ENCODE measurements at regions not wholly inside any gene's neighbourhood (a gene's known extent, or its start where the extent isn't known, plus 50 kb on each side); places are given as distances from the start of the nearest gene placed in this dataset.

DNA sequence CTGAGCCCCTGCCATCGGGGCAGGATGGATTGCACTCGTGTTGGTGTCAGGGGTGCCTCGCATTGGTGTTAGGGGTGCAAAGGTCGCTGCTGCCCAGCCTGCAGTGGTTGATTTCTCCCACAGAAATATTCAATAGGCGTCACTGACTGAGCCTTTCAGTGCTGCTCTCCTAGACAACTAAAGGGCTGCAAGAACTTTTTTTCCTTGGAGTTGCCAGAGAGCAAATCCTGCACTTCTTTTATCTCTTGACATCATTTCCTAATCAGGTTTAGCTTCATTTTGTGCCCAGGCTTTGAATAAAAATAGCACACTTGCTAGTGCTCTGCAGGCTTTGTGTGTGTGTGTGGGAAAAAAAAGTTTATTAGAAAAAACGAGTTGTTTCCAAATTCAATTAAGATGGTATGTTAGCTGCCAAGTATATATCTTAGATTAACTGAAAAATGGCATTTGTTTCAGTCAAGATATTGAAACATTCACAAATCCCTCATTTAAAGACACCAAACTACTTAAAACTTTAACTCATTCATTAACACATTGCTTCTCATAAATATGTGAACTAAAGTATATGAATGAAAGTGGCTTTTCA is 125.6 kb downstream of the SOCS6 start:
- FAIRE-seq = no peak

DNA sequence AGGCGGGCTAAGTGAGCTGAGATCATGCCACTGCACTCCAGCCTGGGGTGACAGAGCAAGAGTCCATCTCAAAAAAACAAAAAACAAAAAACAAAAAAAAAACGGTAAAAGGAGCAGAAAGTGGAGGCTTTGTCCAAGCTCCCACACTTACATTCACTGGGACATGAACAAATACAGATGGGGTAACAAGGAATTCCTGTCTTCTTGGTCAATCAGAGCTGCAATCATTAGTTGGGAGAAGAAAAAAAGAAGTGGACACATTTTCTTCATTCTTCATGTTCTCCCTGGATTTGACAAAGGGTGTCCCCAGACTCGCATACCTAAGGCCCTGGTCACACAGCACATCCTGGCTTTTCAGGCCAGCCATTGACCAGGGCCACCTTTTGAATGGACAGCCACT is 124.6 kb downstream of the SOCS6 start:
- DNase-seq (ENCODE audit: low spot score) = peak; percentile 45
- H3K36me3 ChIP-seq (replicated peaks in 1 of 2; ENCODE audit: control insufficient read depth in 1 of 2, insufficient read depth in 2 of 2, low read length in 2 of 2) = no peaks in the 10 kb centered on the region
- no TSS peak for BruUV-seq (replicated peaks)
- no peaks in the 10 kb centered on the region for H4K20me1 ChIP-seq (ENCODE audit: insufficient read depth, low read length)
- POLR2A ChIA-PET = interaction anchor here (1.2 to 1.6 kb wide), 2 partner anchors 33 to 37 kb away, joined by 4 to 6 read pairs; no protein-coding TSS in a partner anchor
- no peaks in the 10 kb centered on the region for H3K27me3 ChIP-seq (ENCODE audit: control insufficient read depth in 1 of 2, insufficient read depth in 2 of 2, low read length in 2 of 2)
- no peak for FAIRE-seq
- H3K79me2 ChIP-seq (ENCODE audit: insufficient read depth, low read length) = no peaks in the 10 kb centered on the region
- intact Hi-C loops (cut with micrococcal nuclease; ENCODE audit: unreplicated experiment) = no loop called here
- no peak overlapping the region for H2AFZ ChIP-seq (ENCODE audit: low read length)
- no peak overlapping the region for H3K9ac ChIP-seq (ENCODE audit: insufficient read depth, low read depth, low read length)
- 46% methylated on average over 3 of the region's 3 CpGs for WGBS (ENCODE audit: low lambda C conversion rate)
- H3K4me2 ChIP-seq (ENCODE audit: low read depth, low read length) = no peak overlapping the region
- H3K4me3 ChIP-seq (replicated peaks in 1 of 3; ENCODE audit: insufficient read depth in 1 of 3, low read depth in 2 of 3, low read length in 3 of 3) = no peak overlapping the region
- no peaks in the 10 kb centered on the region for H3K9me3 ChIP-seq (ENCODE audit: low read length)
- CTCF ChIA-PET (ENCODE audit: low intra/inter-chr PET ratio, low total read pairs) = no interaction called here
- in situ Hi-C loops (cut with HindIII; ENCODE audit: extremely low pct_ligation_motif_present, low pct_unique_long_range_greater_than_20kb) = no loop called here
- no peak overlapping the region for H3K27ac ChIP-seq (ENCODE audit: extremely low read length, insufficient read depth, low read length)
- ATAC-seq = peak; percentile 51; the same call in 2 of the 3 replicates
- peaks cover 41% of the 10 kb centered on the region for H3K4me1 ChIP-seq (ENCODE audit: insufficient read depth, low read length)
- TF ChIP-seq CREM (IDR thresholded peaks at IDR 0.05) = no peak
- TF ChIP-seq CREM (CRISPR knock-in tag; IDR thresholded peaks at IDR 0.05) = no peak
- no peak for TF ChIP-seq ZNF790 (CRISPR knock-in tag; IDR thresholded peaks at IDR 0.05; ENCODE audit: borderline replicate concordance)
- TF ChIP-seq YEATS4 (CRISPR knock-in tag; IDR thresholded peaks at IDR 0.05; ENCODE audit: borderline replicate concordance) = no peak
- TF ChIP-seq MZF1 (CRISPR knock-in tag; IDR thresholded peaks at IDR 0.05; ENCODE audit: borderline replicate concordance) = no peak
- TF ChIP-seq RELA (CRISPR knock-in tag; IDR thresholded peaks at IDR 0.05) = no peak
- TF ChIP-seq ERF (CRISPR knock-in tag; IDR thresholded peaks at IDR 0.05) = no peak
- no peak for TF ChIP-seq CENPT (CRISPR knock-in tag; IDR thresholded peaks at IDR 0.05; ENCODE audit: low read depth)
- TF ChIP-seq, protein P1, sequence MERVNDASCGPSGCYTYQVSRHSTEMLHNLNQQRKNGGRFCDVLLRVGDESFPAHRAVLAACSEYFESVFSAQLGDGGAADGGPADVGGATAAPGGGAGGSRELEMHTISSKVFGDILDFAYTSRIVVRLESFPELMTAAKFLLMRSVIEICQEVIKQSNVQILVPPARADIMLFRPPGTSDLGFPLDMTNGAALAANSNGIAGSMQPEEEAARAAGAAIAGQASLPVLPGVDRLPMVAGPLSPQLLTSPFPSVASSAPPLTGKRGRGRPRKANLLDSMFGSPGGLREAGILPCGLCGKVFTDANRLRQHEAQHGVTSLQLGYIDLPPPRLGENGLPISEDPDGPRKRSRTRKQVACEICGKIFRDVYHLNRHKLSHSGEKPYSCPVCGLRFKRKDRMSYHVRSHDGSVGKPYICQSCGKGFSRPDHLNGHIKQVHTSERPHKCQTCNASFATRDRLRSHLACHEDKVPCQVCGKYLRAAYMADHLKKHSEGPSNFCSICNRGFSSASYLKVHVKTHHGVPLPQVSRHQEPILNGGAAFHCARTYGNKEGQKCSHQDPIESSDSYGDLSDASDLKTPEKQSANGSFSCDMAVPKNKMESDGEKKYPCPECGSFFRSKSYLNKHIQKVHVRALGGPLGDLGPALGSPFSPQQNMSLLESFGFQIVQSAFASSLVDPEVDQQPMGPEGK (CRISPR knock-in tag; IDR thresholded peaks at IDR 0.05) = no peak
- no peak for TF ChIP-seq ELF4 (CRISPR knock-in tag; IDR thresholded peaks at IDR 0.05; ENCODE audit: borderline replicate concordance)
- TF ChIP-seq ZMYM3 (CRISPR knock-in tag; IDR thresholded peaks at IDR 0.05) = no peak
- no peak for TF ChIP-seq ZNF644 (CRISPR knock-in tag; IDR thresholded peaks at IDR 0.05; ENCODE audit: low read depth)
- TF ChIP-seq ZNF552 (CRISPR knock-in tag; IDR thresholded peaks at IDR 0.05; ENCODE audit: borderline replicate concordance) = no peak

More for the DNA sequence above, 125.6 kb downstream of the SOCS6 start:
- no peak overlapping the region for H3K4me3 ChIP-seq (replicated peaks in 1 of 3; ENCODE audit: insufficient read depth in 1 of 3, low read depth in 2 of 3, low read length in 3 of 3)
- H3K9me3 ChIP-seq (ENCODE audit: low read length) = no peaks in the 10 kb centered on the region
- 24% methylated on average over 6 of the region's 6 CpGs for WGBS (ENCODE audit: low lambda C conversion rate)
- H3K9ac ChIP-seq (ENCODE audit: insufficient read depth, low read depth, low read length) = no peak overlapping the region
- H3K4me2 ChIP-seq (ENCODE audit: low read depth, low read length) = no peak overlapping the region
- in situ Hi-C loops (cut with HindIII; ENCODE audit: extremely low pct_ligation_motif_present, low pct_unique_long_range_greater_than_20kb) = no loop called here
- no peaks in the 10 kb centered on the region for H4K20me1 ChIP-seq (ENCODE audit: insufficient read depth, low read length)
- H3K79me2 ChIP-seq (ENCODE audit: insufficient read depth, low read length) = no peaks in the 10 kb centered on the region
- H3K27ac ChIP-seq (ENCODE audit: extremely low read length, insufficient read depth, low read length) = no peak overlapping the region
- H3K4me1 ChIP-seq (ENCODE audit: insufficient read depth, low read length) = peaks cover 50% of the 10 kb centered on the region
- no peak overlapping the region for H2AFZ ChIP-seq (ENCODE audit: low read length)
- ChIA-PET CTCF (ENCODE audit: low intra/inter-chr PET ratio, low total read pairs) (no interaction called here), POLR2A (interaction anchor here (1.2 to 1.6 kb wide), 2 partner anchors 34 to 38 kb away, joined by 4 to 6 read pairs; no protein-coding TSS in a partner anchor)
- no TSS peak for BruUV-seq (replicated peaks)
- intact Hi-C loops (cut with micrococcal nuclease; ENCODE audit: unreplicated experiment) = no loop called here
- TF ChIP-seq GATAD2A (CRISPR knock-in tag; IDR thresholded peaks at IDR 0.05) = peak; percentile 10; the same call in 1 of the 2 replicates
- peak; percentile 87; the same call in 1 of the 2 replicates for TF ChIP-seq ZSCAN22 (CRISPR knock-in tag; IDR thresholded peaks at IDR 0.05)
- peak; percentile 49 for TF ChIP-seq HNF4A (CRISPR knock-in tag; IDR thresholded peaks at IDR 0.05)
- TF ChIP-seq, protein P2, sequence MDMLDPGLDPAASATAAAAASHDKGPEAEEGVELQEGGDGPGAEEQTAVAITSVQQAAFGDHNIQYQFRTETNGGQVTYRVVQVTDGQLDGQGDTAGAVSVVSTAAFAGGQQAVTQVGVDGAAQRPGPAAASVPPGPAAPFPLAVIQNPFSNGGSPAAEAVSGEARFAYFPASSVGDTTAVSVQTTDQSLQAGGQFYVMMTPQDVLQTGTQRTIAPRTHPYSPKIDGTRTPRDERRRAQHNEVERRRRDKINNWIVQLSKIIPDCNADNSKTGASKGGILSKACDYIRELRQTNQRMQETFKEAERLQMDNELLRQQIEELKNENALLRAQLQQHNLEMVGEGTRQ (IDR thresholded peaks at IDR 0.05; ENCODE audit: low read depth, low read length) = no peak
- TF ChIP-seq, protein P2 (CRISPR knock-in tag; IDR thresholded peaks at IDR 0.05; ENCODE audit: borderline replicate concordance) = no peak
- no peaks in the 10 kb centered on the region for H3K27me3 ChIP-seq (ENCODE audit: control insufficient read depth in 1 of 2, insufficient read depth in 2 of 2, low read length in 2 of 2)
- ATAC-seq = no peak
- H3K36me3 ChIP-seq (replicated peaks in 1 of 2; ENCODE audit: control insufficient read depth in 1 of 2, insufficient read depth in 2 of 2, low read length in 2 of 2) = no peaks in the 10 kb centered on the region
- DNase-seq (ENCODE audit: low spot score) = no peak

Measured in HepG2 (cell line).